ENCODE measurements at regions not wholly inside any gene's neighbourhood (a gene's known extent, or its start where the extent isn't known, plus 50 kb on each side); places are given as distances from the start of the nearest gene placed in this dataset.

DNA sequence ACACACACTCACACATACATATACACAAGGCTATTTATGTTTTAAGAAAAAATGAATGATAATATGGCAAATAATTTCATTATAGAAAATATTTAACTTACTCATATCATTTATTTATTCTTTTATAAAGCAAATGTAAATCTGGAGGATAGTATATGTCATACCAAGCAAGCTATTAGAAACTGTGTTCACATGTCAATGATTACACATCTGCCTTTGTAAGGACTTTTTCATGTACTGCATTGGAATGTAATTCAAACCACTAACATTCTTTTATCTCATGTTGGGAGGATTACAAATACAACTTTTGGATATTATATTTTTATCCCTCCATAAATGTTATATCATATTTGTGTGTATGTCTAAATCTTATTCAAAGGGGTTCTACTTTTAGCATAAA, 1887.4 kb downstream of the NCAM2 start:
- TF ChIP-seq, protein P1, sequence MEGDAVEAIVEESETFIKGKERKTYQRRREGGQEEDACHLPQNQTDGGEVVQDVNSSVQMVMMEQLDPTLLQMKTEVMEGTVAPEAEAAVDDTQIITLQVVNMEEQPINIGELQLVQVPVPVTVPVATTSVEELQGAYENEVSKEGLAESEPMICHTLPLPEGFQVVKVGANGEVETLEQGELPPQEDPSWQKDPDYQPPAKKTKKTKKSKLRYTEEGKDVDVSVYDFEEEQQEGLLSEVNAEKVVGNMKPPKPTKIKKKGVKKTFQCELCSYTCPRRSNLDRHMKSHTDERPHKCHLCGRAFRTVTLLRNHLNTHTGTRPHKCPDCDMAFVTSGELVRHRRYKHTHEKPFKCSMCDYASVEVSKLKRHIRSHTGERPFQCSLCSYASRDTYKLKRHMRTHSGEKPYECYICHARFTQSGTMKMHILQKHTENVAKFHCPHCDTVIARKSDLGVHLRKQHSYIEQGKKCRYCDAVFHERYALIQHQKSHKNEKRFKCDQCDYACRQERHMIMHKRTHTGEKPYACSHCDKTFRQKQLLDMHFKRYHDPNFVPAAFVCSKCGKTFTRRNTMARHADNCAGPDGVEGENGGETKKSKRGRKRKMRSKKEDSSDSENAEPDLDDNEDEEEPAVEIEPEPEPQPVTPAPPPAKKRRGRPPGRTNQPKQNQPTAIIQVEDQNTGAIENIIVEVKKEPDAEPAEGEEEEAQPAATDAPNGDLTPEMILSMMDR (IDR thresholded peaks at IDR 0.05; ENCODE audit: extremely low read depth, insufficient read depth, missing control alignments), result no peak
- no peak for DNase-seq (ENCODE audit: low spot score)
- in situ Hi-C loops (cut with MboI; ENCODE audit: low pct_unique_long_range_greater_than_20kb, low sequenced_read_pairs, unreplicated experiment), result no loop called here

DNA sequence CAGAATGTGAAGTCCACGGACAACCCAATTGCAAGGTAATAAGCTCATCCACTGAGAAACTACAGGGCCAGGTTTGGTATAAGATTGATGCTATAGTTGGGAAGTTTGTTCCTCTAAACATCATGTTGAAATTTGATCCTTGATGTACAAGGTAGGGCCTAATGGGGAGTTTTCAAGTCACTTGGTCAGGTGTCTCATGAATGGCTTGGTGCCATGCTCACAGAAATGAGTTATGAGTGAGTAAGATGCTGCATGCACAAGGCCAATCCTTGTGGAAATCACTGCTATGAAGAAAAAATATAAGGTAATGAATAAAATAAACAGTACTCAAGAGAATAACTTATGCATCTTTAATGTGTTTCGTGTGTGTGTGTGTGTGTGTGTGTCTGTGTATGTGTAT, 1891.2 kb downstream of the NCAM2 start:
- DNase-seq (ENCODE audit: low spot score), result no peak
- in situ Hi-C loops (cut with MboI; ENCODE audit: low pct_unique_long_range_greater_than_20kb, low sequenced_read_pairs, unreplicated experiment), result no loop called here
- TF ChIP-seq, protein P1 (IDR thresholded peaks at IDR 0.05; ENCODE audit: extremely low read depth, insufficient read depth, missing control alignments), result no peak

DNA sequence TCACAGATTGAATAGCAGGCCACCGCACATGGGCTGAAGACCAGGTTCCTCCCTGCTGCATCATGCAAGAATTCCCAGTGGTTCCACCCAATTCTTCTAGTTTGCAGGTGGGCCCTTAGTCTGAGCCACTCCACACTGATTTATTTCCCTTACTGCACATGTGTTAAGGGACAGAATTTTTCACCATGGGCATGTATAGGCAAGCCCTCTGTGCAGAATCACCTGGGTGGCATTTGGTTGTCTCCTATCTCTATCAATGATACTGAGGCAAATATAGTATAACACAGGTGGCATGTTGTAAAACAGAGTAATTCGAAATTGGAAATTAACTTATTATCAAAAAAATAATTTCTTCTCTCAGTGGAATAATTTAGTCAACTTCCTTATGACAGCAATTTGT, 1892.4 kb downstream of the NCAM2 start:
- no peak for DNase-seq (ENCODE audit: low spot score)
- TF ChIP-seq, protein P1 (IDR thresholded peaks at IDR 0.05; ENCODE audit: extremely low read depth, insufficient read depth, missing control alignments), result no peak
- in situ Hi-C loops (cut with MboI; ENCODE audit: low pct_unique_long_range_greater_than_20kb, low sequenced_read_pairs, unreplicated experiment), result no loop called here

DNA sequence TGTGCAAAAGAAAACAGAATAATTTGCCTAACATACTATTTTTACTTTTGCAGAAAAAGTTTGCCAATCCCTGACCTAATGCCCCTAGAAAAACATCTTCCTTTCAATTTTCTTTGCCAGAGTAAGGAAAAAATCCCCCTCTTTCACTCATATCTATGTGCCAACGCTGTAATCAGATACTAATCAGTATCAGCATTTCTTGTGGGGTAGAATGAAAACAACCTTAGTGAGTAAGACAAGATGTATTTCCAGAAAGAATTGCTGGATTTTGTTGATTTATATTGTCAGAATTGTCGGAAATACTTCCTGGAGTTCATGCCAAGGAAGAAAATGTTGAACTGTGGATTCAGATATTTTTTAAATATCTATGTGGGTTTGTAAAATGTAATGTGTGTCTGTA, 1893.8 kb downstream of the NCAM2 start:
- TF ChIP-seq, protein P1 (IDR thresholded peaks at IDR 0.05; ENCODE audit: extremely low read depth, insufficient read depth, missing control alignments), result no peak
- in situ Hi-C loops (cut with MboI; ENCODE audit: low pct_unique_long_range_greater_than_20kb, low sequenced_read_pairs, unreplicated experiment), result no loop called here
- no peak for DNase-seq (ENCODE audit: low spot score)

DNA sequence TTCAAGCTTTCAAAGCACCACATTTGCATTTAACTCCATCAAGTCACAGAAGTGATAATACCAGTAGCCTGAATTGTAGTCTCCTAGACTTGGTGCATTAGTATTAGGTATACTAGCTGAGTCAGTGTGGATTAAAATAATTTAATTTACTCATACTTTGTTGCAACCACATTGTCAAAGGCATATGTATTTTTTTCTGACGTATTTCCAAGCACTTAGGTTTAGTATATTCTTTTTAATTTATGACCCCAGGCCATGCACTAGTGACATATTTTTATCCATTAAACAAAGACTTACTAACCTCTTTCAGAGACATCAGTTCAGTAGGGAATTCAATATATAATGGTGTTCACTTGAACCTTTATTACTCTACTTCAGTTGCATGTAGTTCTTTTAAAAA, 1894.5 kb downstream of the NCAM2 start:
- TF ChIP-seq, protein P1 (IDR thresholded peaks at IDR 0.05; ENCODE audit: extremely low read depth, insufficient read depth, missing control alignments), result no peak
- in situ Hi-C loops (cut with MboI; ENCODE audit: low pct_unique_long_range_greater_than_20kb, low sequenced_read_pairs, unreplicated experiment), result no loop called here
- no peak for DNase-seq (ENCODE audit: low spot score)

DNA sequence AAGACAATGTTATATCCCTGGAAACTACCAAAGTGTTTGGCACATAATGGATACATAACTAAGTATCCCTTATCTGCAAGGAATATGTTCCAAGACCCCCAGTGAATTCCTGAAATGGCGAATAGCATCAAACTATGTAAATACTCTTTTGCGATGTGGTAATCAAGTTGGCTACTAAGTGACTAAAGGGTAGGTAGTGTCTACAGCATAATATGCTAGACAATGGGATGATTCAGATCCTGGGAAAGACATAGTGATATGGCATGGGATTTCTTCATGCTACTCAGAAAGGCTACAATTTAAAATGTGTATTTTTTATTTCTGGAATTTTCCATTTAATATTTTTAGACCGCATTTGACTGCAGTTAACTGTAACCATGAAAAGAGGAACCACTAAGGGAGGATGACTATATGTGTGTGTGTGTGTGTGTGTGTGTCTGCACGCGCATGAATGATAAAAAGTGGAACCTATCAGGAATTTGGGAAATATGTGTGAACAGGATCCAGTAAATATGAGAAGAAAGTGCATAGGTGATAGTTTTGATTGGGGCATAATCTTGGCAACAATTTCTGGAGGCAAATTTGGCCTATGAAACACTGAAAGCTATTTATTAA, 1899.9 kb downstream of the NCAM2 start:
- in situ Hi-C loops (cut with MboI; ENCODE audit: low pct_unique_long_range_greater_than_20kb, low sequenced_read_pairs, unreplicated experiment), result no loop called here
- DNase-seq (ENCODE audit: low spot score), result no peak
- TF ChIP-seq, protein P1 (IDR thresholded peaks at IDR 0.05; ENCODE audit: extremely low read depth, insufficient read depth, missing control alignments), result no peak

DNA sequence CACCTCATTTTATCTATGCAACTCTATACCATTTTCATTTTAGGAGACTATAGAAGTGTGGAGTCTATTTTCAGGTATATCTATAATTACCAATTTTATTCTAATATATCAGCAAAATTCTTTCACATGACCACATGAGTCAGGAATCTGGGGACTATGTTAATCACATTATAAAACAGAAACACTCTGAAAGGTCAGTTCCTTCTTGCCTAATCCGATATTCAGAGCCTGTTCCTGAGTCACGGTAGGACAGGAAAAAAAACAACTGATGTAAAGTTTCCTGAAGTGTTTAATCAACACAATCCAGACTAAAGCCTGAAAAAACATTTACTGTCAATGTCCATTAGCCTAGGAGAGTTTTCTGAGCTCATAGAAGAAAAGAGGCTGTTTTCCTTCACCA, 1902.3 kb downstream of the NCAM2 start:
- in situ Hi-C loops (cut with MboI; ENCODE audit: low pct_unique_long_range_greater_than_20kb, low sequenced_read_pairs, unreplicated experiment), result no loop called here
- TF ChIP-seq, protein P1 (IDR thresholded peaks at IDR 0.05; ENCODE audit: extremely low read depth, insufficient read depth, missing control alignments), result no peak
- no peak for DNase-seq (ENCODE audit: low spot score)
